GM21515 (cell line): ENCODE measurements at regions not wholly inside any gene's neighbourhood (a gene's known extent, or its start where the extent isn't known, plus 50 kb on each side); places are given as distances from the start of the nearest gene placed in this dataset.

Experiments
- ATAC-seq: cut with Tn5 transposase; IDR thresholded peaks from one replicate; pipeline ENCODE4 v1.9.1; 2021; ENCODE audit not compliant: unreplicated experiment

DNA sequence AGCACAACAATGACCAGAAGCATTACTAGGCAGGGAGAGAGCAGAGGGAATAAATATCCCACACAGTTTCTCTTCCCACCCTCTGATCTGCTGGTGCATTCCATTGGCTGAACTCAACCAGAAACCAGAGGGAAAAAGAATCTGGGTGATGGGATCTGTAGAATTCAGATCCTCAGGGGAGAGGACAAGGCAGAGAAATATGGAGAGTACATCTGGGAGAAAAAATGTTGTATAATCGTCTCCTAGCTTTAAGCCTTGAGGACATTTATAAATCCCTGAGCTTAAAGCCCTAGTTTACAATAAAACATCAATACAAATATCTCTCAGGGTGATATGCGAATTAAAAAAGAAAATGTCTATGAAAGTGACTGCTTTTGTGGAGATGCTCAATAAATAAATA is 368.1 kb upstream of the MAD2L1 start:
- ATAC-seq = no peak

GRCh38 chr4:120432301-120432860 is 365.7 kb upstream of the MAD2L1 start:
- no peak for ATAC-seq

GRCh38 chr4:120431180-120431579 is 364.5 kb upstream of the MAD2L1 start:
- ATAC-seq = no peak

DNA sequence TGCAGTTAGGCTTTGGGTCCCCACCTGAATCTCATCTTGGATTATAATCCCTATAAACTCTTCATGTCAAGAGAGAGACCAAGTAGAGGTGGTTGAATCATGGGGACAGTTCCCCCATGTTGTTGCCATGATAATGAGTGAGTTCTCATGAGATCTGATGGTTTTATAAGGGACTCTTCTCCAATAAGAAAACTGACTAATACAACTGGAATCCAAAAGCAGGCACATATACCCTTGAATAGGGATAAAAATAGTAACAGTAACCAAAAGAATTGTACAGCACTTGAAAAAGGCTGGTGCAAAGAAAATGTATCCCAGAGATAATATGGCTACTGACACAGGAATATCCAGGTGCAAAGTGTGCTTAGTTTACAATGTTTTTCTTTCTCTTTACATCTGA is 351.5 kb upstream of the MAD2L1 start:
- no peak for ATAC-seq

- no peak for ATAC-seq
These were observed 349.2 kb upstream of the MAD2L1 start for GRCh38 chr4:120415896-120416295.

GRCh38 chr4:120406960-120407359 is 340.3 kb upstream of the MAD2L1 start:
- ATAC-seq = no peak

DNA sequence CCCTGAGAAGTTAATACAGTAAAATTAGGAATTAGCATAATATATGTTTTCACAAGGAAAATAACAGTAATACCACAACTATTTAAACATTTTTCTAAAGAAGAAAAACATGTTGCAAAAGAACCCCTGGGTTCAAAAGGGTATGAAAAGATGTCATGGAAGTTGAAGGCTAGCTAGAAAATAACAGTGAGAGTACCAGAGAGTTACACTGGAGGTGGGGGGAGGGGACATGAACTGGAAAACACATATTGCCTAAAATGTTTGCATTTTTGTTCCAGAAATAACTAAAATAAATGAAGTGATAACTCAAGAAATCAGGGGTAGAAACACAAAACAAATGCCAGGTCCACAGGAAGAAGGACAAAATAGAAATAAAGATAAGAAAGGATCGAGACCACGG is 336.6 kb upstream of the MAD2L1 start:
- ATAC-seq = no peak

- ATAC-seq = no peak
These were observed 333.8 kb upstream of the MAD2L1 start for GRCh38 chr4:120400441-120400840.

GRCh38 chr4:120399826-120400225 is 333.2 kb upstream of the MAD2L1 start:
- no peak for ATAC-seq

GRCh38 chr4:120395746-120396145 is 329.1 kb upstream of the MAD2L1 start:
- no peak for ATAC-seq

DNA sequence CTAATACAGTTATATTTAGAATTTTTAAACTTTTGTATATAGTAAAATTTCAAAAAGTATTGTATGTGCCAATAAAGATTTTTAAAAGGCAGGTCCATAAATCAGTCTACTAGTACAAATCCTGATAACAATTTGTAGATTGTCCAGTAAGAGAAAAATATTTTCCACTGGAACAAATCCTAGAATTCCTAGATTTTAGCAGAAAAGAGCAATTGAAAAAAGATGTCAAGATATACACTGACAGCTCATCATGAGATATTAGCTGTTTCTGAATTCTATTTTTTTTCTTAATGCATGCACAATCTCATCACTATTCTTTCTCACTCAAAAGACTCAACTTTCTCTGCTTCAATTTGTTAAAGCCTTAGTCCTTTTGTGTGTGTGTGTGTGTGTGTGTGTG is 289.2 kb upstream of the MAD2L1 start:
- no peak for ATAC-seq

GRCh38 chr4:120354381-120354780 is 287.7 kb upstream of the MAD2L1 start:
- ATAC-seq = no peak

DNA sequence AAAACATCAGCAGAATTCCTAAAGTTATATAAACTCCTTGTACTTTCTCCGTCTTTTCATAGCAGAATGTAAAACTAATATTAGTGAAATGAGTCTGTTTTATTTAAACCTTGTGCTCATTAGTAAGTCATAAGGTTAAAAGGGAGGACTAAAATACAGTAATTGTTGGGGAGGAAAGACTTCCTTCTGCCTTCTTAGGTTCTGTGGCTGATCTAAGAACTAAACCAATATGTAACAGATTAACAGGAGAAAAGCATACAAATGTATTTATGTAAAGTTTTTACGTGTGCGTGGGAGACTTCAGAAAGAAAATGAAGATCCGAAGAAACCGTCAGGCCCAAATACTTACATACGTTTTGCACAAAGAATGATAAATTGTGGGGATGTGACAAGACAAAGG is 286.6 kb upstream of the MAD2L1 start:
- ATAC-seq = no peak

DNA sequence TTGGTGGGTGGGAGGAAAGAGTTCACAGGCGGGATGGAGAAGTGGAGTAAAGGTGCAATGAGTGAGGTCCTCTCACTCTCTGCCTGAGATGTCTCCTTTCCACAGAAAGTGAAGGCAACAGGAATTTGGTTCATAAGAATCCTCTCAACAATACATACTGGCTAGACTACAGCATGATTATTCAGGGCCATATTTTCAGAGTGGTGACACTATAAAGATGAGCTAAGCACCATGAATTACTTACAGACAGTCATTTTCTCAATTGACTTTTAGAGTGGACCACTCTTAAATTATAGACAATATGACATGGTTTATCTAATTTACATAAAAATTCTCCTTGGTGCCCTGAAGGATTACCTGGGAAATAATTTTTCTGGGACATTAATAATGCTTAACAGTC is 286.1 kb upstream of the MAD2L1 start:
- no peak for ATAC-seq

DNA sequence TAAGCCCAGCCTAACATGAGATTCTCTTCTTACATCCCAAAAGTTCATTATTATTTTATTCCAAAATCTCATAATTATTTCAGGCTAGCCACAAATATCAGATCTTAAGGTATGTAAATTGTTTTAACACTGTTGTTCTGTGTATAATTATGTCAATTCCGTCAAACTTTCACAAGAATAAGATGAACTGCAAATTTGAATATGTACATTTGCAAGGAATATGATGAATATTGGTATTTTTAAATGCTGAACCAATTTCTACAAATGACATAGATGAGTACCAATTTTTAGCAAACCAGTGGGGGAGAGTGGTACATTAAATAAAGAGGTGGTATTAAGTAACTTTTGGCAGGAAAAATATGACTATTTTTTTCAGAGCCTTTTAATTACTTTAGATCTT is 282.3 kb upstream of the MAD2L1 start:
- ATAC-seq = no peak

GRCh38 chr4:120348521-120348920 is 281.9 kb upstream of the MAD2L1 start:
- ATAC-seq = no peak

- ATAC-seq = no peak
These were observed 265.1 kb upstream of the MAD2L1 start for GRCh38 chr4:120331486-120332370.

GRCh38 chr4:120329386-120329785 is 262.7 kb upstream of the MAD2L1 start:
- no peak for ATAC-seq

DNA sequence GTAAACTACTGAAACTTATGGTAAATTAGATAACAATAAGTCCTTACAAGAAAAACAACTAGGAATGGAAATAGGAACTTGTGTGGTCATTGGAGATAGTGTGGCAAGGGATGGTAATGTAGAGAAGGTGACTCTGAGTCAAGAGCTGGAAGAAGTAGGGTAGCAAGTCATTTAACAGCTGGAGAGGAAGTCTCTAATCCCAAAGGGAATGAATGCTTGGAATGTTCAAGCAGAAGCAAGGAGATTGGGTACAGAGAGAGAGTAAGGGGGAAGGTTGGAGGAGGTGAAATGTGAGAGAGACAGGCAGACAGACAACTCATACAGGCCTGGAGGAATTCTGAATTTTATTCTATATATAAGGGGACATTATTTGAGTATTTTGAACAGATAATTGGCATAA is 260.6 kb upstream of the MAD2L1 start:
- ATAC-seq = no peak

- ATAC-seq = no peak
These were observed 252.6 kb upstream of the MAD2L1 start for GRCh38 chr4:120319046-120319767.

GRCh38 chr4:120318196-120318846 is 251.7 kb upstream of the MAD2L1 start:
- ATAC-seq = no peak

DNA sequence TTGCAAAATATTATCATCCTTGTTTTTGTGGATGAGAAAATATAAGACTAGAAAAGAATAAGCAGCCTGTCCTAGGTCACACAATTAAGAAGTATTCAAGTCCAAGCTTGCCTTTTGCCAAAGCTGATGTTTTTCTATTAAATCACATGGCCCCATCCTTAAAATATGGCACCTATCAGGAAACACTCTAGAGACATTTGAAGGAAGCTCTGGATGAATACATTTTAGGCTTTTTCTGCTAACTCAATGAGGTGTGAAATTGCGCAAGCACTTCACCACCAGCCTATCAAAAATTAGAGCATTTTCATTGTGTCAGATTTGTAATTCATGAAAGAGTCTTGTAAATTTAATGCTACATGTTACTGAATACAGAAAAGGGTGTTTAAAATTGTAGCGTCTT is 251.1 kb upstream of the MAD2L1 start:
- no peak for ATAC-seq
